HL-60 (cell line): ENCODE measurements at regions not wholly inside any gene's neighbourhood (a gene's known extent, or its start where the extent isn't known, plus 50 kb on each side); places are given as distances from the start of the nearest gene placed in this dataset.

Experiments used
- CTCF ChIP-seq: IDR thresholded peaks from one replicate; pipeline ENCODE4 v1.5.1; 2011; ENCODE audit warnings: low read length, control low read depth, inconsistent platforms; ENCODE audit not compliant: insufficient read depth
- GABPA ChIP-seq: IDR thresholded peaks from 2 replicates; pipeline ENCODE4 v1.6.1; 2012; ENCODE audit warnings: low read depth
- POLR2AphosphoS5 ChIP-seq: IDR thresholded peaks from 2 replicates; pipeline ENCODE4 v1.6.1; 2012; ENCODE audit warnings: low read depth
- SPI1 ChIP-seq: IDR thresholded peaks from 2 replicates; pipeline ENCODE4 v1.6.1; 2012; ENCODE audit warnings: low read depth, mild to moderate bottlenecking, borderline replicate concordance
- TF ChIP-seq, protein P1 (sequence below): IDR thresholded peaks from 2 replicates; pipeline ENCODE4 v1.6.1; 2012; ENCODE audit warnings: low read depth; ENCODE audit not compliant: insufficient replicate concordance

DNA sequence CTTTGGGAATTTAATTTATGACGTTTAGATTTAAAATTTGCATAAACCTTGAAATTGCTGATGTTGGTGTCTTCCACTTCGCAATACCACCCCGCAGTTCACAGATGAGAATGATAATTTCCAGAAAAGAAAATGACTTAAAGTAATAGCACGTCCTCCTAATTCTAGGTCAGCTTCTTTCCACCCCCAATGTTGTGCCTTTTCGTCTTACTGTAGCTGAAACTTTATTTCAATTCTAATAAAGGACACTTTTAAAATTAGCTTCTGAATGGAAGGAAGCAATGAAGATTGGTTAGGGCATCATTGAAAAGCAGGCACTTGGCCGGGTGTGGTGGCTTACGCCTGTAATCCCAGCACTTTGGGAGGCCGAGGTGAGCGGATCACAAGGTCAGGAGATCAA lies 107.4 kb downstream of the MYCN start:
- TF ChIP-seq CTCF, result no peak
- TF ChIP-seq POLR2AphosphoS5, result no peak
- TF ChIP-seq GABPA, result no peak
- TF ChIP-seq, protein P1, sequence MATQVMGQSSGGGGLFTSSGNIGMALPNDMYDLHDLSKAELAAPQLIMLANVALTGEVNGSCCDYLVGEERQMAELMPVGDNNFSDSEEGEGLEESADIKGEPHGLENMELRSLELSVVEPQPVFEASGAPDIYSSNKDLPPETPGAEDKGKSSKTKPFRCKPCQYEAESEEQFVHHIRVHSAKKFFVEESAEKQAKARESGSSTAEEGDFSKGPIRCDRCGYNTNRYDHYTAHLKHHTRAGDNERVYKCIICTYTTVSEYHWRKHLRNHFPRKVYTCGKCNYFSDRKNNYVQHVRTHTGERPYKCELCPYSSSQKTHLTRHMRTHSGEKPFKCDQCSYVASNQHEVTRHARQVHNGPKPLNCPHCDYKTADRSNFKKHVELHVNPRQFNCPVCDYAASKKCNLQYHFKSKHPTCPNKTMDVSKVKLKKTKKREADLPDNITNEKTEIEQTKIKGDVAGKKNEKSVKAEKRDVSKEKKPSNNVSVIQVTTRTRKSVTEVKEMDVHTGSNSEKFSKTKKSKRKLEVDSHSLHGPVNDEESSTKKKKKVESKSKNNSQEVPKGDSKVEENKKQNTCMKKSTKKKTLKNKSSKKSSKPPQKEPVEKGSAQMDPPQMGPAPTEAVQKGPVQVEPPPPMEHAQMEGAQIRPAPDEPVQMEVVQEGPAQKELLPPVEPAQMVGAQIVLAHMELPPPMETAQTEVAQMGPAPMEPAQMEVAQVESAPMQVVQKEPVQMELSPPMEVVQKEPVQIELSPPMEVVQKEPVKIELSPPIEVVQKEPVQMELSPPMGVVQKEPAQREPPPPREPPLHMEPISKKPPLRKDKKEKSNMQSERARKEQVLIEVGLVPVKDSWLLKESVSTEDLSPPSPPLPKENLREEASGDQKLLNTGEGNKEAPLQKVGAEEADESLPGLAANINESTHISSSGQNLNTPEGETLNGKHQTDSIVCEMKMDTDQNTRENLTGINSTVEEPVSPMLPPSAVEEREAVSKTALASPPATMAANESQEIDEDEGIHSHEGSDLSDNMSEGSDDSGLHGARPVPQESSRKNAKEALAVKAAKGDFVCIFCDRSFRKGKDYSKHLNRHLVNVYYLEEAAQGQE, result no peak
- no peak for TF ChIP-seq SPI1
